Hepatocyte (in vitro differentiated cells): ENCODE measurements at regions not wholly inside any gene's neighbourhood (a gene's known extent, or its start where the extent isn't known, plus 50 kb on each side); places are given as distances from the start of the nearest gene placed in this dataset.

ENCODE experiments used
- CTCF ChIP-seq: fragments of 200-600 bp; sonication (generic); IDR thresholded peaks from 2 replicates; pipeline ENCODE4 v1.5.1; 2016; ENCODE audit warnings: antibody characterized with exemption, mild to moderate bottlenecking; ENCODE audit not compliant: poor library complexity
- EZH2 ChIP-seq: fragments of 200-600 bp; sonication (generic); IDR thresholded peaks from 2 replicates; pipeline ENCODE4 v1.6.1; 2016; ENCODE audit warnings: antibody characterized with exemption, mild to moderate bottlenecking, borderline replicate concordance
- EZH2phosphoT487 ChIP-seq: fragments of 200-600 bp; sonication (generic); IDR thresholded peaks from one replicate; pipeline ENCODE4 v1.6.1; 2018; ENCODE audit warnings: antibody characterized with exemption, mild to moderate bottlenecking, low read depth, moderate library complexity; ENCODE audit not compliant: unreplicated experiment, severe bottlenecking

GRCh38 chr13:52954838-52955237 lies 73.8 kb upstream of the OLFM4 start:
- TF ChIP-seq CTCF (no peak), EZH2 (no peak), EZH2phosphoT487 (no peak)
